Activated CD8-positive, alpha-beta T cell treated with anti-CD3 and anti-CD28 coated beads for 36 hours (primary cell): ENCODE measurements at regions not wholly inside any gene's neighbourhood (a gene's known extent, or its start where the extent isn't known, plus 50 kb on each side); places are given as distances from the start of the nearest gene placed in this dataset.

ENCODE experiments used
- ATAC-seq: fragments of 200-7000 bp; cut with Tn5 transposase; one replicate; pipeline ENCODE4 v1.10.0; 2021; ENCODE audit warnings: mild to moderate bottlenecking, moderate library complexity
- CTCF ChIA-PET: fragments of 350-600 bp; sonication (Branson Sonifier 250); formaldehyde crosslinking; loops from one replicate; lab custom pipeline; 2021; ENCODE audit warnings: antibody characterized with exemption; lab: Charles Lee
- POLR2A ChIA-PET: fragments of 350-600 bp; sonication (Branson Sonifier 250); formaldehyde crosslinking; loops from one replicate; lab custom pipeline; 2021; ENCODE audit warnings: antibody characterized with exemption; lab: Charles Lee
- DNase-seq: peaks from one replicate; pipeline ENCODE4 v3.0.0-alpha.2; 2020
- H3K27ac Mint-ChIP-seq: one replicate; pipeline ENCODE4 v1.8.0; 2021; ENCODE audit warnings: mild to moderate bottlenecking, mixed read lengths
- H3K27me3 Mint-ChIP-seq: one replicate; pipeline ENCODE4 v1.8.0; 2021; ENCODE audit warnings: mixed read lengths
- H3K36me3 Mint-ChIP-seq: one replicate; pipeline ENCODE4 v1.8.0; 2021; ENCODE audit warnings: low read depth, mixed read lengths
- H3K4me1 Mint-ChIP-seq: one replicate; pipeline ENCODE4 v1.8.0; 2021; ENCODE audit warnings: low read depth, mixed read lengths
- H3K4me3 Mint-ChIP-seq: one replicate; pipeline ENCODE4 v1.8.0; 2021; ENCODE audit warnings: mild to moderate bottlenecking, moderate library complexity, mixed read lengths
- H3K9me3 Mint-ChIP-seq: one replicate; pipeline ENCODE4 v1.8.0; 2021; ENCODE audit warnings: mixed read lengths
- CTCF ChIP-seq: fragments of 200-600 bp; IDR thresholded peaks from one replicate; pipeline ENCODE4 v1.8.0; 2022; ENCODE audit warnings: antibody characterized with exemption, mild to moderate bottlenecking
- intact Hi-C: fragments of 100-400 bp; cut with micrococcal nuclease; formaldehyde crosslinking; loops from one replicate; pipeline ENCODE4 v1.10.0; 2022

GRCh38 chr16:62642677-62643076, 606.4 kb upstream of the CDH8 start:
- DNase-seq: no peak
- CTCF ChIA-PET: no interaction called here
- POLR2A ChIA-PET: no interaction called here
- intact Hi-C loops: no loop called here
- H3K27ac Mint-ChIP-seq: no peak overlapping the region
- no peak for ATAC-seq
- peaks cover 22% of the 10 kb centered on the region for H3K9me3 Mint-ChIP-seq
- no peaks in the 10 kb centered on the region for H3K27me3 Mint-ChIP-seq
- no peak overlapping the region for H3K4me3 Mint-ChIP-seq
- H3K36me3 Mint-ChIP-seq: no peaks in the 10 kb centered on the region
- no peaks in the 10 kb centered on the region for H3K4me1 Mint-ChIP-seq
- TF ChIP-seq CTCF: no peak

- ChIA-PET POLR2A (no interaction called here), CTCF (no interaction called here)
- ATAC-seq (no peak), DNase-seq (no peak)
- intact Hi-C loops: no loop called here
- H3K27me3 Mint-ChIP-seq: no peaks in the 10 kb centered on the region
- no peaks in the 10 kb centered on the region for H3K36me3 Mint-ChIP-seq
- peaks cover 16% of the 10 kb centered on the region for H3K9me3 Mint-ChIP-seq
- H3K27ac Mint-ChIP-seq: no peak overlapping the region
- H3K4me1 Mint-ChIP-seq: no peaks in the 10 kb centered on the region
- no peak for TF ChIP-seq CTCF
- H3K4me3 Mint-ChIP-seq: no peak overlapping the region
These were observed 603.7 kb upstream of the CDH8 start for GRCh38 chr16:62639890-62640289.

- no peaks in the 10 kb centered on the region for H3K27me3 Mint-ChIP-seq
- H3K27ac Mint-ChIP-seq: no peak overlapping the region
- DNase-seq (no peak), ATAC-seq (no peak)
- H3K4me3 Mint-ChIP-seq: no peak overlapping the region
- no peaks in the 10 kb centered on the region for H3K36me3 Mint-ChIP-seq
- no peaks in the 10 kb centered on the region for H3K4me1 Mint-ChIP-seq
- CTCF ChIA-PET: no interaction called here
- POLR2A ChIA-PET: no interaction called here
- intact Hi-C loops: no loop called here
- no peak for TF ChIP-seq CTCF
- peaks cover 15% of the 10 kb centered on the region for H3K9me3 Mint-ChIP-seq
These were observed 603.0 kb upstream of the CDH8 start for GRCh38 chr16:62638964-62639870.

- H3K27ac Mint-ChIP-seq: no peak overlapping the region
- H3K36me3 Mint-ChIP-seq: no peaks in the 10 kb centered on the region
- intact Hi-C loops: no loop called here
- H3K4me3 Mint-ChIP-seq: no peak overlapping the region
- ATAC-seq: no peak
- peaks cover 18% of the 10 kb centered on the region for H3K9me3 Mint-ChIP-seq
- TF ChIP-seq CTCF: no peak
- H3K27me3 Mint-ChIP-seq: no peaks in the 10 kb centered on the region
- no peaks in the 10 kb centered on the region for H3K4me1 Mint-ChIP-seq
- ChIA-PET CTCF (no interaction called here), POLR2A (no interaction called here)
- no peak for DNase-seq
These were observed 602.2 kb upstream of the CDH8 start for GRCh38 chr16:62638324-62638911.

GRCh38 chr16:62625326-62625725, 589.1 kb upstream of the CDH8 start:
- H3K4me3 Mint-ChIP-seq: no peak overlapping the region
- no peaks in the 10 kb centered on the region for H3K36me3 Mint-ChIP-seq
- TF ChIP-seq CTCF: no peak
- POLR2A ChIA-PET: no interaction called here
- no peak overlapping the region for H3K27ac Mint-ChIP-seq
- no peaks in the 10 kb centered on the region for H3K27me3 Mint-ChIP-seq
- H3K4me1 Mint-ChIP-seq: no peaks in the 10 kb centered on the region
- no peak for DNase-seq
- CTCF ChIA-PET: no interaction called here
- ATAC-seq: no peak
- intact Hi-C loops: no loop called here
- H3K9me3 Mint-ChIP-seq: peaks cover 25% of the 10 kb centered on the region
